HFF-Myc (cell line): ENCODE measurements at regions not wholly inside any gene's neighbourhood (a gene's known extent, or its start where the extent isn't known, plus 50 kb on each side); places are given as distances from the start of the nearest gene placed in this dataset.
"Not testable (repeated sequence)": the region's sequence is repeated elsewhere in the genome, so short reads cannot be mapped to it uniquely, and the experiment has no call there.

Experiments
- DNase-seq: peaks from one replicate; pipeline ENCODE4 v3.0.0-alpha.2; 2011; ENCODE audit warnings: low read depth; ENCODE audit errors: extremely low read depth
- H3K4me3 ChIP-seq: replicated peaks from 2 replicates; pipeline ENCODE4 v1.5.1; 2011; ENCODE audit warnings: low read depth, mild to moderate bottlenecking, control low read depth, low read length
- CTCF ChIP-seq: IDR thresholded peaks from 2 replicates; pipeline ENCODE4 v1.5.1; 2012; ENCODE audit warnings: mild to moderate bottlenecking, low read depth, low read length, control low read depth; ENCODE audit errors: missing control alignments

GRCh38 chr21:36257657-36258056 lies 62.3 kb upstream of the MORC3 start:
- H3K4me3 ChIP-seq: no peak overlapping the region
- no peak for DNase-seq
- no peak for TF ChIP-seq CTCF

DNA sequence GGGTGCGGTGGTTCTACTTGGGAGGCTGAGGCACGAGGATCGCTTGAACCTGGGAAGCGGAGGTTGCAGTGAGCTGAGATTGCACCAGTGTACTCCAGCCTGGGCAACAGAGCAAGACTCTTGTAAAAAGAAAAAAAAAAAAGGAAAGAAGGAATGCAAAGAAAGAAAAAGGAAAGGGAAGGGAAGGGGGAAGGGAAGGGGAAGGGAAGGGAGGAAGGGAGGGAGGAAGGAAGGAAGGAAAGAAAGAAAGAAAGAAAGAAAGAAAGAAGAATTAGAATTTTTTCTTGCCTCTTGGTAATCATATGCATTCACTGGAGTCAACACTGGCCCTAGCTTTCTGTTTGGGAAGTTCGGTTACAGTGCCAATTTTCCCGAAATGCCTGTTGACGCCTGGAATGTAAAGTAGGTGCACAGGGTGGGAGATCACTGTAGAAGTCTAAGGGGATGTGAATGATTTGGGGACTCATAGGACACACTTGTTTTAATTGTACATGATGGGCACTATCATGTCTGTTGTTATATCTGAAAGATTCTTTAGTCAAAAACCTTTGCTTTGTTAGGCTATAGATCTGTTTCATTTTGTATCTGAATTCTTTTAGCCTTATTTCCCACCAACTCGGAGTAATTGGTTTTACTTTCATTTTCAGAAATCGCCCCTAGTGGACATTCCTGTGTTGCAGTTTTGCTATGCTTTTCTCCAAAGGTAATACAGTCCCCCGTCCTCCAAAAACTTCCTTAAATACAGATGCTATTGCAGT lies 59.8 kb upstream of the MORC3 start:
- peak overlapping the region; percentile 35 for H3K4me3 ChIP-seq
- DNase-seq: peak; percentile 47
- peak; percentile 70 for TF ChIP-seq CTCF

- TF ChIP-seq CTCF: no peak
- no peak for DNase-seq
- H3K4me3 ChIP-seq: no peak overlapping the region
Observed at GRCh38 chr21:36260802-36261201, 59.2 kb upstream of the MORC3 start.

DNA sequence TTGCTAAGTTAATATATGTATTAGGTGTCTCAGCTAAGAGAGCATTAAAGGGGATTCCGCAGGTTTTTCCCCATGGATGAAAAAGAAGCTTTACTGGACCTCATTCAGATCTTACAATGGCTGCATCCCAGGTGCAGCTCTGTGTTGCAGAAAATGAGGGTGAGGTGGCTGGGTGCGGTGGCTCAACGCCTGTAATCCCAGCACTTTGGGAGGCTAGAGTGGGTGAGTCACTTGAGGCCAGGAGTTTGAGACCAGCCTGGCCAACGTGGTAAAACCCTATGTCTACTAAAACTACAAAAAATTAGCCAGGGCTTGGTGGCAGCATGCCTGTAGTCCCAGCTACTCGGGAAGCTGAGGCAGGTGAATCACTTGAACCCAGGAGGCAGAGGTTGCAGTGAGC lies 58.5 kb upstream of the MORC3 start:
- DNase-seq: no peak
- TF ChIP-seq CTCF: no peak
- H3K4me3 ChIP-seq: no peak overlapping the region

GRCh38 chr21:36263797-36264196 lies 56.2 kb upstream of the MORC3 start:
- H3K4me3 ChIP-seq: no peak overlapping the region
- no peak for TF ChIP-seq CTCF
- no peak for DNase-seq

DNA sequence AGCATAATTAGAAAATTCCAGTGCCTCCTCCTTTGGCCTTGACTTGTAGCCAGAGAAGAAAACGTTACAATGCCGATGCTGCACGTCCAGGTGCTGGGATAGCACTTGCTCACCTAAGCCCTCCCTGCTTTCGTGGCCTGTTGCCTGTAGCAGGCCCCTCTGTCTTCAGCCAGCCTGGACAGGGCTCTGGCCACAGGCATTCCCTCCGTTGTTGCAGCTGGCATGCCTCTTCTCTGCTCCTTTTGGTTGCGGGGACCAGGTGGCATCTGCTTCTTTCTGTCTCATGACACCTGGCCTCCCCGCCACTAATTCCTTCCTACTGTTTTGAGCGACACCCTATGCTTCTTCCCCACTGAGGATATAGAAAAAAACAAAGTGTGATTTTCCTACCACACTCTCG lies 54.6 kb upstream of the MORC3 start:
- DNase-seq: no peak
- TF ChIP-seq CTCF: no peak
- H3K4me3 ChIP-seq: no peak overlapping the region

DNA sequence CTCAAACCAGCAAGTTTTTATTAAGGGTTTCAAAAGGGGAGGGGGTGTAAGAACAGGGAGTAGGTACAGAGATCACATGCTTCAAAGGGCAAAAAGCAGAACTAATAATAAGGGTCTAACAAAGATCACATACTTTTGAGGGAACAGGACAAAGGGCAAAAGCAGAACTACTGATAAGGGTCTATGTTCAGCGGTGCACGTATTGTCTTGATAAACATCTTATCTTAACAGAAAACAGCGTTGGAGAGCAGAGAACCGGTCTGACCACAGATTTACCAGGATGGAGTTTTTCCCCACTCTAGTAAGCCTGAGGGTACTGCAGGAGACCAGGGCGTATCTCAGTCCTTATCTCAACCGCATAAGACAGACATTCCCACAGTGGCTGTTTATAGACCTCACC lies 52.2 kb upstream of the MORC3 start:
- not testable (repeated sequence) for DNase-seq

DNA sequence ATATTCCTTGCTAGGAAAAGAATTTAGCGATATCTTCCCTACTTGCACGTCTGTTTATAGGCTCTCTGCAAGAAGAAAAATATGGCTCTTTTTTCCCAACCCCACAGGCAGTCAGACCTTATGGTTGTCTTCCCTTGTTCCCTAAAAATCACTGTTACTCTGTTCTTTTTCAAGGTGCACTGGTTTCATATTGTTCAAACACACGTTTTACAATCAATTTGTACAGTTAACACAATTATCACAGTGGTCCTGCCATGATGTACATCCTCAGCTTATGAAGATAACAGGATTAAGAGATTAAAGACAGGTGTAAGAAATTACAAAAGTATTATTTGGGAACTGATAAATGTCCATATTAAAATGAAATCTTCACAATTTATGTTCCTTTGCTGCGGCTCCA lies 51.7 kb upstream of the MORC3 start:
- not testable (repeated sequence) for DNase-seq, H3K4me3 ChIP-seq

More for the DNA sequence above, 52.2 kb upstream of the MORC3 start:
- H3K4me3 ChIP-seq: not testable (repeated sequence)
